ENCODE measurements at regions not wholly inside any gene's neighbourhood (a gene's known extent, or its start where the extent isn't known, plus 50 kb on each side); places are given as distances from the start of the nearest gene placed in this dataset.

GRCh38 chr9:85402551-85402950 lies 339.2 kb downstream of the AGTPBP1 start:
- no CpG with 5 or more reads among the region's 5 CpGs for WGBS (ENCODE audit: extremely low coverage, insufficient coverage, low lambda C conversion rate)
- H3K27me3 ChIP-seq (ENCODE audit: insufficient read depth, low read length, poor library complexity): no peaks in the 10 kb centered on the region
- H3K4ac ChIP-seq (ENCODE audit: low read depth, low read length): peak overlapping the region; percentile 2
- H3K4me2 ChIP-seq (ENCODE audit: low read length): no peak overlapping the region
- no peak overlapping the region for H3K56ac ChIP-seq (ENCODE audit: low read length)
- H4K8ac ChIP-seq (ENCODE audit: low read depth, low read length): no peak overlapping the region
- no peak overlapping the region for H2BK5ac ChIP-seq (ENCODE audit: low read length)
- no peaks in the 10 kb centered on the region for H3K79me1 ChIP-seq (ENCODE audit: low read length)
- no peak overlapping the region for H2BK15ac ChIP-seq (replicated peaks; ENCODE audit: low read depth)
- H3K9ac ChIP-seq (ENCODE audit: low read length): no peak overlapping the region
- peak overlapping the region; percentile 13 for H3K27ac ChIP-seq (ENCODE audit: low read depth, low read length)
- DNase-seq: peak; percentile 46
- H2AK5ac ChIP-seq (ENCODE audit: low read length): no peak overlapping the region
- H3K18ac ChIP-seq (ENCODE audit: low read length): no peak overlapping the region
- H3K36me3 ChIP-seq (ENCODE audit: control insufficient read depth, insufficient read depth, low read length): no peaks in the 10 kb centered on the region
- no peak overlapping the region for H3K23ac ChIP-seq (ENCODE audit: low read length)
- H3K4me3 ChIP-seq (ENCODE audit: low read length): no peak overlapping the region
- no peak overlapping the region for H4K5ac ChIP-seq (ENCODE audit: low read length)
- H3K79me2 ChIP-seq (ENCODE audit: control insufficient read depth, insufficient read depth, low read length): no peaks in the 10 kb centered on the region
- peak overlapping the region; percentile 8 for H2BK120ac ChIP-seq (ENCODE audit: low read depth, low read length)
- peaks cover 4% of the 10 kb centered on the region for H3K4me1 ChIP-seq (ENCODE audit: control insufficient read depth, low read depth, low read length)

DNA sequence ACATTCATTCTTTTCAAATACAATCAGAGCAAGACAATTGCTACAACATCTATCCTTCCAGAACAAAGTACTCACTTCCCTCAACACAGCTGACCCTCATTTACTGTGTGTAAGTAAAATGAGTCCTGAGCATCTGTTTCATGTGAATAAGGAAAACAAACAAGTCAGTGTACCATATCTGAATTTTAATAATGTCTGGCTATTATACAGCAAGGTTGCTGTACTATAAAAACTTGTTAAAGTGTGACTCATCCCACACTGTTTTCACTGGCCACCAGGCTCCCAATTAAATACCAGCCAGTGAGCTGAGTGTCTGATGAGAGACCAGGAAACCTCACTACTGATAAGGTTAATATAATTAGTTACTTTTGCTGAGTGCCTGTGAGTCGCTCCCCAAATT lies 339.8 kb downstream of the AGTPBP1 start:
- Histone ChIP-seq H2AK5ac (ENCODE audit: low read length) (no peak overlapping the region), H3K4me1 (ENCODE audit: control insufficient read depth, low read depth, low read length) (peaks cover 4% of the 10 kb centered on the region), H3K4me3 (ENCODE audit: low read length) (no peak overlapping the region), H3K4me2 (ENCODE audit: low read length) (no peak overlapping the region), H3K27ac (ENCODE audit: low read depth, low read length) (no peak overlapping the region), H3K56ac (ENCODE audit: low read length) (no peak overlapping the region), H3K4ac (ENCODE audit: low read depth, low read length) (no peak overlapping the region), H3K18ac (ENCODE audit: low read length) (no peak overlapping the region), H3K27me3 (ENCODE audit: insufficient read depth, low read length, poor library complexity) (no peaks in the 10 kb centered on the region), H2BK5ac (ENCODE audit: low read length) (peak overlapping the region; percentile 11), H3K23ac (ENCODE audit: low read length) (no peak overlapping the region), H4K8ac (ENCODE audit: low read depth, low read length) (no peak overlapping the region), H2BK15ac (replicated peaks; ENCODE audit: low read depth) (no peak overlapping the region), H3K79me1 (ENCODE audit: low read length) (no peaks in the 10 kb centered on the region), H3K9ac (ENCODE audit: low read length) (no peak overlapping the region), H4K5ac (ENCODE audit: low read length) (no peak overlapping the region), H3K36me3 (ENCODE audit: control insufficient read depth, insufficient read depth, low read length) (no peaks in the 10 kb centered on the region), H3K79me2 (ENCODE audit: control insufficient read depth, insufficient read depth, low read length) (no peaks in the 10 kb centered on the region), H2BK120ac (ENCODE audit: low read depth, low read length) (no peak overlapping the region)
- DNase-seq: peak; percentile 55
- WGBS (ENCODE audit: extremely low coverage, insufficient coverage, low lambda C conversion rate): no CpG with 5 or more reads among the region's 1 CpG

- Histone ChIP-seq H3K27ac (ENCODE audit: low read depth, low read length) (no peak overlapping the region), H3K79me2 (ENCODE audit: control insufficient read depth, insufficient read depth, low read length) (no peaks in the 10 kb centered on the region), H3K23ac (ENCODE audit: low read length) (no peak overlapping the region), H3K36me3 (ENCODE audit: control insufficient read depth, insufficient read depth, low read length) (no peaks in the 10 kb centered on the region), H2AK5ac (ENCODE audit: low read length) (no peak overlapping the region), H3K4me3 (ENCODE audit: low read length) (no peak overlapping the region), H3K79me1 (ENCODE audit: low read length) (no peaks in the 10 kb centered on the region), H3K4me1 (ENCODE audit: control insufficient read depth, low read depth, low read length) (peaks cover 8% of the 10 kb centered on the region), H3K18ac (ENCODE audit: low read length) (no peak overlapping the region), H3K27me3 (ENCODE audit: insufficient read depth, low read length, poor library complexity) (no peaks in the 10 kb centered on the region), H3K9ac (ENCODE audit: low read length) (no peak overlapping the region), H3K4me2 (ENCODE audit: low read length) (no peak overlapping the region), H2BK15ac (replicated peaks; ENCODE audit: low read depth) (no peak overlapping the region), H3K56ac (ENCODE audit: low read length) (no peak overlapping the region), H2BK5ac (ENCODE audit: low read length) (no peak overlapping the region), H3K4ac (ENCODE audit: low read depth, low read length) (no peak overlapping the region), H4K8ac (ENCODE audit: low read depth, low read length) (no peak overlapping the region), H2BK120ac (ENCODE audit: low read depth, low read length) (no peak overlapping the region), H4K5ac (ENCODE audit: low read length) (no peak overlapping the region)
- no CpG with 5 or more reads among the region's 6 CpGs for WGBS (ENCODE audit: extremely low coverage, insufficient coverage, low lambda C conversion rate)
- DNase-seq: no peak
Observed at GRCh38 chr9:85397005-85397404, 344.7 kb downstream of the AGTPBP1 start.

GRCh38 chr9:85392260-85392659 lies 349.5 kb downstream of the AGTPBP1 start:
- Histone ChIP-seq H3K36me3 (ENCODE audit: control insufficient read depth, insufficient read depth, low read length) (no peaks in the 10 kb centered on the region), H3K79me1 (ENCODE audit: low read length) (no peaks in the 10 kb centered on the region), H2BK15ac (replicated peaks; ENCODE audit: low read depth) (no peak overlapping the region), H3K56ac (ENCODE audit: low read length) (peak overlapping the region; percentile 10), H3K4me2 (ENCODE audit: low read length) (no peak overlapping the region), H2BK120ac (ENCODE audit: low read depth, low read length) (no peak overlapping the region), H3K27ac (ENCODE audit: low read depth, low read length) (no peak overlapping the region), H4K8ac (ENCODE audit: low read depth, low read length) (no peak overlapping the region), H2BK5ac (ENCODE audit: low read length) (peak overlapping the region; percentile 61), H2AK5ac (ENCODE audit: low read length) (peak overlapping the region; percentile 73), H3K79me2 (ENCODE audit: control insufficient read depth, insufficient read depth, low read length) (no peaks in the 10 kb centered on the region), H3K18ac (ENCODE audit: low read length) (no peak overlapping the region), H3K4ac (ENCODE audit: low read depth, low read length) (no peak overlapping the region), H4K5ac (ENCODE audit: low read length) (no peak overlapping the region), H3K9ac (ENCODE audit: low read length) (no peak overlapping the region), H3K4me3 (ENCODE audit: low read length) (no peak overlapping the region), H3K4me1 (ENCODE audit: control insufficient read depth, low read depth, low read length) (peaks cover 10% of the 10 kb centered on the region), H3K27me3 (ENCODE audit: insufficient read depth, low read length, poor library complexity) (no peaks in the 10 kb centered on the region), H3K23ac (ENCODE audit: low read length) (no peak overlapping the region)
- WGBS (ENCODE audit: extremely low coverage, insufficient coverage, low lambda C conversion rate): no CpG with 5 or more reads among the region's 5 CpGs
- no peak for DNase-seq

DNA sequence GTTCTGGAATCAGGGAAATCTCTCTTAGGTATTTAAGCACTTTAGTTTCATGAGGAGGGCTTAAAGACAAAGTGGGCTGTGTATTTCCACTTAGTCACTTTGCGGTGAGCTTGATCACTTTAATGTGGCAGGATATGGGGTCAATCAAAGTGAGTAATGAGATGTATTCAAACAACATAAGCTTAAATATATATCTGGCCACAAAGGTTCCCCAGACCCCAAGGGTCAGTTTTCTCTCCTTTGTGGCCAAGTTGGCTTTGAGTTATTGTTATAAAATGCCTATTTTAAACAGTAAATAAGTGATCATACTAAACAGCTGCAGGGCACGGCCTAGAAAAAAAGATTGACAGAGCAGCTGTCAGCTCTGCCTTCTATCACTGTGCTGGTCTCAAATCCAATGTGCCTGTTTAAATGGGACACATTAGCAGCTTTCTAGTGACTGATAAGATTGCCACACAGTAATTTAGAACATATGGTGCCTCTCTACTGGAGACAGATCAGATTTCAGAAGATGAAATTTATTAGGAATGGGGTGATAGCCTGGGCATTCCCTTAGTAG lies 363.9 kb downstream of the AGTPBP1 start:
- Histone ChIP-seq H3K4me1 (ENCODE audit: control insufficient read depth, low read depth, low read length) (peaks cover 9% of the 10 kb centered on the region), H3K4me3 (ENCODE audit: low read length) (no peak overlapping the region)

GRCh38 chr9:85368781-85369180 lies 373.0 kb downstream of the AGTPBP1 start:
- no peak overlapping the region for H2BK15ac ChIP-seq (replicated peaks; ENCODE audit: low read depth)
- H3K56ac ChIP-seq (ENCODE audit: low read length): no peak overlapping the region
- no peak overlapping the region for H3K23ac ChIP-seq (ENCODE audit: low read length)
- H2AK5ac ChIP-seq (ENCODE audit: low read length): no peak overlapping the region
- no peak overlapping the region for H3K4me3 ChIP-seq (ENCODE audit: low read length)
- no peaks in the 10 kb centered on the region for H3K79me2 ChIP-seq (ENCODE audit: control insufficient read depth, insufficient read depth, low read length)
- WGBS (ENCODE audit: extremely low coverage, insufficient coverage, low lambda C conversion rate): no CpG with 5 or more reads among the region's 1 CpG
- no peak for DNase-seq
- no peaks in the 10 kb centered on the region for H3K79me1 ChIP-seq (ENCODE audit: low read length)
- H2BK120ac ChIP-seq (ENCODE audit: low read depth, low read length): no peak overlapping the region
- no peak overlapping the region for H4K5ac ChIP-seq (ENCODE audit: low read length)
- no peaks in the 10 kb centered on the region for H3K27me3 ChIP-seq (ENCODE audit: insufficient read depth, low read length, poor library complexity)
- H4K8ac ChIP-seq (ENCODE audit: low read depth, low read length): no peak overlapping the region
- no peaks in the 10 kb centered on the region for H3K4me1 ChIP-seq (ENCODE audit: control insufficient read depth, low read depth, low read length)
- H3K4me2 ChIP-seq (ENCODE audit: low read length): no peak overlapping the region
- H2BK5ac ChIP-seq (ENCODE audit: low read length): no peak overlapping the region
- H3K18ac ChIP-seq (ENCODE audit: low read length): no peak overlapping the region
- no peak overlapping the region for H3K9ac ChIP-seq (ENCODE audit: low read length)
- no peaks in the 10 kb centered on the region for H3K36me3 ChIP-seq (ENCODE audit: control insufficient read depth, insufficient read depth, low read length)
- H3K27ac ChIP-seq (ENCODE audit: low read depth, low read length): no peak overlapping the region
- no peak overlapping the region for H3K4ac ChIP-seq (ENCODE audit: low read depth, low read length)

More for the DNA sequence above, 363.9 kb downstream of the AGTPBP1 start:
- Histone ChIP-seq H4K5ac (ENCODE audit: low read length) (no peak overlapping the region), H3K56ac (ENCODE audit: low read length) (no peak overlapping the region), H3K4me2 (ENCODE audit: low read length) (no peak overlapping the region), H3K79me1 (ENCODE audit: low read length) (no peaks in the 10 kb centered on the region), H3K27ac (ENCODE audit: low read depth, low read length) (no peak overlapping the region), H3K23ac (ENCODE audit: low read length) (no peak overlapping the region), H4K8ac (ENCODE audit: low read depth, low read length) (no peak overlapping the region), H2BK120ac (ENCODE audit: low read depth, low read length) (no peak overlapping the region), H2BK15ac (replicated peaks; ENCODE audit: low read depth) (peak overlapping the region; percentile 57), H2BK5ac (ENCODE audit: low read length) (peak overlapping the region; percentile 9), H2AK5ac (ENCODE audit: low read length) (no peak overlapping the region), H3K36me3 (ENCODE audit: control insufficient read depth, insufficient read depth, low read length) (no peaks in the 10 kb centered on the region), H3K27me3 (ENCODE audit: insufficient read depth, low read length, poor library complexity) (no peaks in the 10 kb centered on the region), H3K4ac (ENCODE audit: low read depth, low read length) (peak overlapping the region; percentile 36), H3K79me2 (ENCODE audit: control insufficient read depth, insufficient read depth, low read length) (no peaks in the 10 kb centered on the region), H3K18ac (ENCODE audit: low read length) (peak overlapping the region; percentile 68), H3K9ac (ENCODE audit: low read length) (no peak overlapping the region)
- peak; percentile 85 for DNase-seq
- WGBS (ENCODE audit: extremely low coverage, insufficient coverage, low lambda C conversion rate): no CpG with 5 or more reads among the region's 2 CpGs
